Testis (tissue), 2 donors: ENCODE measurements at regions not wholly inside any gene's neighbourhood (a gene's known extent, or its start where the extent isn't known, plus 50 kb on each side); places are given as distances from the start of the nearest gene placed in this dataset.

Source experiments
- POLR2A ChIP-seq: fragments of 450-650 bp; IDR thresholded peaks from one replicate; pipeline ENCODE4 v1.6.1; 2017; ENCODE audit warnings: antibody characterized with exemption, mild to moderate bottlenecking, moderate library complexity
- TF ChIP-seq, protein P1 (sequence below), 3 experiments: fragments of 450-650 bp in 2 of 3; fragments of 200-600 bp in 1 of 3; sonication (generic) in 1 of 3; IDR thresholded peaks; one replicate each; pipeline ENCODE4 v1.5.1; 2016 to 2019; ENCODE audit warnings: antibody characterized with exemption in 3 of 3, mild to moderate bottlenecking in 2 of 3, moderate library complexity in 1 of 3

GRCh38 chr3:164397462-164397861 is 680.8 kb downstream of the SI start:
- TF ChIP-seq, protein P1, sequence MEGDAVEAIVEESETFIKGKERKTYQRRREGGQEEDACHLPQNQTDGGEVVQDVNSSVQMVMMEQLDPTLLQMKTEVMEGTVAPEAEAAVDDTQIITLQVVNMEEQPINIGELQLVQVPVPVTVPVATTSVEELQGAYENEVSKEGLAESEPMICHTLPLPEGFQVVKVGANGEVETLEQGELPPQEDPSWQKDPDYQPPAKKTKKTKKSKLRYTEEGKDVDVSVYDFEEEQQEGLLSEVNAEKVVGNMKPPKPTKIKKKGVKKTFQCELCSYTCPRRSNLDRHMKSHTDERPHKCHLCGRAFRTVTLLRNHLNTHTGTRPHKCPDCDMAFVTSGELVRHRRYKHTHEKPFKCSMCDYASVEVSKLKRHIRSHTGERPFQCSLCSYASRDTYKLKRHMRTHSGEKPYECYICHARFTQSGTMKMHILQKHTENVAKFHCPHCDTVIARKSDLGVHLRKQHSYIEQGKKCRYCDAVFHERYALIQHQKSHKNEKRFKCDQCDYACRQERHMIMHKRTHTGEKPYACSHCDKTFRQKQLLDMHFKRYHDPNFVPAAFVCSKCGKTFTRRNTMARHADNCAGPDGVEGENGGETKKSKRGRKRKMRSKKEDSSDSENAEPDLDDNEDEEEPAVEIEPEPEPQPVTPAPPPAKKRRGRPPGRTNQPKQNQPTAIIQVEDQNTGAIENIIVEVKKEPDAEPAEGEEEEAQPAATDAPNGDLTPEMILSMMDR (IDR thresholded peaks at IDR 0.05) = no peak
- no peak for TF ChIP-seq POLR2A
